ENCODE measurements at regions not wholly inside any gene's neighbourhood (a gene's known extent, or its start where the extent isn't known, plus 50 kb on each side); places are given as distances from the start of the nearest gene placed in this dataset.

- no peak for ATAC-seq
- no peaks in the 10 kb centered on the region for H3K36me3 ChIP-seq
- H3K27ac ChIP-seq: no peak overlapping the region
- no peaks in the 10 kb centered on the region for H3K27me3 ChIP-seq
- no peaks in the 10 kb centered on the region for H3K4me1 ChIP-seq
- no peak for TF ChIP-seq CTCF (IDR thresholded peaks at IDR 0.05)
- H3K9me3 ChIP-seq: no peaks in the 10 kb centered on the region
- H3K4me3 ChIP-seq: no peak overlapping the region
- DNase-seq: no peak
- intact Hi-C loops (cut with DNase I): no loop called here
These were observed 342.3 kb downstream of the LRRC3B start for GRCh38 chr3:26964836-26965235.

DNA sequence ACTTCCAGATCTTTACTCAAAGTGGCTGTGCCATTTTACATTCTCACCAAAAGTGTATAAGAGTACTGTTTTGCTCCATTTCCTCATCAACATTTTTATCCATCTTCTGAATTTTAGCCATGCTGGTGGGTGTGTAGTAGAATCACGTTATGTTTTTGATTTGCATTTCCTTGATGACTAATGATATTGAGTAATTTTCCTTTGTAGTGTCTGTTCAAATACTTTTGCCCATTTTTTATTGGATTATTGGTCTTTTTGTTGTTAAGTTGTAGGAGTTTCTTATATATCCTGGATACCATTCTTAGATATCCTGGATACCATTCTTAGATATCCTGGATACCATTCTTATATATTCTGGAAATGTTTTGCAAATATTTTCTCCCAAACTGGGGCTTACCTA lies 344.9 kb downstream of the LRRC3B start:
- DNase-seq (no peak), ATAC-seq (no peak)
- no peaks in the 10 kb centered on the region for H3K27me3 ChIP-seq
- no peaks in the 10 kb centered on the region for H3K9me3 ChIP-seq
- H3K27ac ChIP-seq: no peak overlapping the region
- no peaks in the 10 kb centered on the region for H3K36me3 ChIP-seq
- H3K4me1 ChIP-seq: no peaks in the 10 kb centered on the region
- no peak overlapping the region for H3K4me3 ChIP-seq
- no peak for TF ChIP-seq CTCF (IDR thresholded peaks at IDR 0.05)
- intact Hi-C loops (cut with DNase I): no loop called here

GRCh38 chr3:26984416-26985390 lies 362.1 kb downstream of the LRRC3B start:
- Histone ChIP-seq H3K9me3 (no peaks in the 10 kb centered on the region), H3K27ac (no peak overlapping the region), H3K4me3 (no peak overlapping the region), H3K27me3 (no peaks in the 10 kb centered on the region), H3K36me3 (no peaks in the 10 kb centered on the region), H3K4me1 (no peaks in the 10 kb centered on the region)
- no peak for DNase-seq
- intact Hi-C loops (cut with DNase I): no loop called here
- TF ChIP-seq CTCF (IDR thresholded peaks at IDR 0.05): no peak
- ATAC-seq: no peak

DNA sequence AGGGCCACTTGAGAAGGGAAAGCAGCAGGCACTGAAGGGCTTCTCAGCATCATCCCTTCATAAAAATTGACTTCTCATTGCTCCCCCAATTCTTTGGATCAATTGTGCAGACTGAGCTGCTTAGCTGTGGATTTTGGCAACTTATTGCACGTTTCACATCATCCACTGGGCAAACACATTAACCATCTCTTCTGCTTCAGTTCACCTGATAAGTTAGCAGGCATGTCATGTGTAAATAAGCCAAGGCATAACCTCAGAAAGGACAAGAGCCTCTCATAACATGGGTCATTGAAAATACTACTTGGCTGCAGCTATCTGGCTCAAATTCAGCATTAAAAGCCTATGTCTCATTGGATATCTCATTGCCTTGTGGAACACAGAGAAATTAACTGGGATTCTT lies 366.5 kb downstream of the LRRC3B start:
- H3K4me3 ChIP-seq: no peak overlapping the region
- H3K27me3 ChIP-seq: no peaks in the 10 kb centered on the region
- H3K4me1 ChIP-seq: no peaks in the 10 kb centered on the region
- no peak overlapping the region for H3K27ac ChIP-seq
- intact Hi-C loops (cut with DNase I): no loop called here
- ATAC-seq (no peak), DNase-seq (no peak)
- no peaks in the 10 kb centered on the region for H3K36me3 ChIP-seq
- no peak for TF ChIP-seq CTCF (IDR thresholded peaks at IDR 0.05)
- no peaks in the 10 kb centered on the region for H3K9me3 ChIP-seq

DNA sequence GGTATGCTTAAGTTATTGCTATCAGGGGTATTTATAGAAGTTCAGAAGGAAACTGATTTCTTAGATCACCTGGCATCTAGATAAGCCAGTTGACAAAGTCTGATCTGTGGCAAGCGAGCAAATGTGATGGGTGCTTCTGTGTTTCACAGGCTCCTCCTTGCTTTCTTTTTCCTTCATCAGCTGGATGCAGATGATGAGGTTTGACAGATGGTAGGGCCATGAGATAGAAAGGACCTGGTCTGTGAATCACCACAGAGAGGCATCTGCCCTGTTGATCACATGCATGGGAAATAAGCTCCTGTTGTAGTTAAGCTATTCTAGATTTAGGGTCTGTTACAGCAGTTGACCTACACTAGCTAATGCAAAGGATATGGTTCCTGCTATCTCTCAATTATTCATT lies 372.0 kb downstream of the NEK10 start:
- H3K27ac ChIP-seq: no peak overlapping the region
- no peaks in the 10 kb centered on the region for H3K4me1 ChIP-seq
- no peak for DNase-seq
- no peak for TF ChIP-seq CTCF (IDR thresholded peaks at IDR 0.05)
- ATAC-seq: no peak
- H3K36me3 ChIP-seq: no peaks in the 10 kb centered on the region
- H3K27me3 ChIP-seq: no peaks in the 10 kb centered on the region
- intact Hi-C loops (cut with DNase I): no loop called here
- no peaks in the 10 kb centered on the region for H3K9me3 ChIP-seq
- no peak overlapping the region for H3K4me3 ChIP-seq
